Epidermal melanocyte (primary cell): ENCODE measurements at regions not wholly inside any gene's neighbourhood (a gene's known extent, or its start where the extent isn't known, plus 50 kb on each side); places are given as distances from the start of the nearest gene placed in this dataset.

Experiments
- DNase-seq: peaks from one replicate; pipeline ENCODE4 v3.0.0; 2011; ENCODE audit warnings: low spot score; ENCODE audit not compliant: insufficient read length

DNA sequence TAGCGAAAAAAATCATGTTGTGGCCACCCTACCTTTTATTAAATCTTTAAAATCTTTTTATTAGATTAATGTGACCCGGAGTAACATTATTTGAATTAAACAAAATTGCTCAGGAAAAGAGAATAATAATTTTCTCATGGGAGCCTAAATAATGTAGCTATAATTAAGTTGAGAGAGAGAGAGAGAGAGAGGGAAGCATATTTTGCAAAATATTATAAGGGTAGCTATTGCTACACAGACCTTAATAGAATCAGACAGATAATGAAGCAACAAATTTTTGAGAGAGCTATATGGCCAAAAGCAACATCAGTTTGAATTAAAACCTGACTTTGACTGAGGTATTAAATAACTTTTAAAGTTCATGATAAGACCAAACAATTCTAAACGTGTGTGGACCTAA, 703.5 kb downstream of the TMTC2 start:
- DNase-seq = no peak

DNA sequence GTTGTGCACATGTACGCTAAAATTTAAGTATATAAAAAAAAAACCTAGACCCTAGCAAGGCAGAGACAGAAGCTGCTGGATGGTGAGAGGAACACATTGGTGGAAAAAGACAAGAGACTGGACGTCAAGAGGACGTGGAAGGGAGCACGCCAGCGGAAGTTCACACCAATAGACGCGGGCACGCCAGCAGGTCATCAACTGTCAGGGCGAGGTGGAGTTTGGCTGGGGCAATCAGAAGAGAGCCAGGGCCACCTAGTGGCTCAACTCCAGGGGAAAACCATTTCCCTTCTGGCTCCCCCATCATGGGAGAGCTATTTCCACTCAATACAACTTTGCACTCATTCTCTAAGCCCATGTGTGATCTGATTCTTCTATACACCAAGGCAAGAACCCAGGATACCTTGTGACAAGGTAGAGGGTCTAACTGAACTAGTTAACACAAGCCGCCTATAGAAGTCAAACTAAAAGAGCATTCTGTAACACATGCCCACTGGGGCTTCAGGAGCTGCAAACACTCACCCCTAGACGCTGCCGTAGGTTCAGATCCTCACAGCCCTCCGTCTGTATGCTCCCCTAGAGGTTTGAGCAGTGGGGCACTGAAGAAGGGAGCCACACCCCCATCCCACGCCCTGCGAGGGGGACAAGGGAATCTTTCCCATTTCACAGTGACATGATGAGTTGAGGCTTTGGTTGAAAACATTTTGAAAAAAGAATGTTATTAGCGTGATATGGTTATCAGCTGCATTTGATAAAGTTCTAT, 702.7 kb downstream of the TMTC2 start:
- DNase-seq = no peak

DNA sequence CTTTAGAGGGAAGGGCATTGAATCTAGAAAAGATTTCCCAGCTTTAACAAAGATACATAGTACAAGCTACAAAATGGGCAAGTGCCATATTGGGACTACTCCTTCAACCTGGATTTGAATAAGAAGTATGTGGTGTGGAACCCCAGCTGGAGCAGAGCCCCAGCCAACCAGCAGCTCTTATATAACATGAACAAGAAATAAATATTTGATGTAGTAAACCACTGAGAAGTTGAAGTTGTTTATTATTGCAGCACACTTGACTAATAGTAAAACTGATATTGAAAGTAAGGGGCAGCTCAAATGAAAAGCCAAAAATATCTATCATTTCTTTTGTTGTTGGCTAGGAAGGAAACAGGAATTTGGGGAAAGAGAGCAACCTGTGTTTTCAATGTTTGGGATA, 701.8 kb downstream of the TMTC2 start:
- DNase-seq = no peak

DNA sequence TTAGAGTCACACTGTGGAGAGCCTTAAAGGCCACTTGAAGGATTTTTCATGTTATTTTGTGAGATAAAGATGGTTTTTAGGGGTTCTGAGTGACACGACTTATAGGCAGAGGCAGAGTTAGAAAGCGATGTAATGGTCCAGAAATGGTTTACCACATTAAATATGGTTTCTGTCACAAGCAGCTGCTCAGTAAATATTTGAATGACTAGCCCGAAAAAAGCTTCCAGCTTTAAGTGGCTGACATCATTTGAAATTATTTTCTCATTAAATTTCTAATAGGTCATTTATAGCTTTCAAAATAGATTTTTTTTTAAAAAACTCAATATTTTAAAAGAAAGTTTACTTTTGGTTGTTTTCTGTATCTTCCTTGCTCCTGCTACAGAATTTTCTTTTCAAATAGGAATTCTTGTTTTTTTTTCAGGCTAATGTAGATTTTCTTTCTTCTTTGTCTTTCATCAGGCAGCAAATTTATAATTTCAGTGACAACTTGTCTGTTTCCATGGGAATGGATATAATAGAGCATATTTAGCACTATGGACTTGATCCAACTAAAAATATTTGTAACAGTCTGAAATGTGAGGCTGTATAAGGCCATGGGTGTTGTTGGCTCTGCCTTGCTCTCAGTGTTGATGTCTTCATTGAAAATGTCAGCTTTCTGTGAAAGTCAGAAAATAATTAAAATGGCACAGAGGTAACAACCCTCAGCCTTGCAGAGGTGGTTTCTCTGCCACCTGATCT, 700.0 kb downstream of the TMTC2 start:
- DNase-seq = no peak

DNA sequence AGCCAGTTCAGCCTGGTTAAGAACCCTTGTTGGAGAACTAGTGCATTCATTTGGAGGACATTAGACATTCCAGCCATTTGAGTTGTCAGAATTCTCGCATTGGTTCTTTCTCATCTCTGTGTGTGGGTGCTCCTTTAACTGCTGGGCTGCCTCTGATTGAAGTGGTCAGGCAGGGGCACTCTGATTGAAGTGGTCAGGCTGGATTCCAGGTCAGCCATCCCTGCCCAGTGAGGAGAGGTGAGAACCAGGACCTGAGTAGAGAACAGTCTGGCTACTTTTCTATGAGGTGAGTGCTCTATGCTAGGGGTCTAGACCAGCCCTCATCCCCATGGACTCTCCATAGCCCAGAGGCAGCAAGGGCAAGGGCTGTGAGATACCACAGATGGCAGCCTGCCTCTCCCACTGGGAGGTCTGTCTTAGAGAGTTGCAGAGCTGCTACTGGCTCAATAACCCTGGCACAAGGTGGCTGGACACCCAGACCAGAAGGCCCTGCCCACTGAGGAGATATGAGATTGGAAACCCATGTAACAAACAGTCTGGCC, 691.6 kb downstream of the TMTC2 start:
- DNase-seq = no peak

DNA sequence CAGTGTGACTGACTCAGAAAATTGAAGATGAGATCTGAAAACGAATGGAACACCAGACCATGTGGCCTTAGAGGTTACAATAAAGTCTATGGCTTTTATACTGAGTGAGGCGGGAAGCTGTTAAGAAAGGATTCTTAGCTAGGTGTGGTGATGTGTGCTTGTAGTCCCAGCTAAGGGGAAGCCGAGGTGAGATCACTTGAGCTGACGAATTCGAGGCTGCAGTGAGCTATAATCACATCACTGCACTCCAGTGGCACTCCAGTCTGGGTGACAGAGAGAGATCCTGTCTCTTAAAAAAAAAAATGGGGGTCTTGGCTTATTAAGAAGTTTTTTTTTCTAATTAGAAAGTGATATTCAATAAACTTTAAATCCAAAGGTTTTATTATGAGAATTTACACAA, 678.6 kb downstream of the TMTC2 start:
- DNase-seq = no peak

DNA sequence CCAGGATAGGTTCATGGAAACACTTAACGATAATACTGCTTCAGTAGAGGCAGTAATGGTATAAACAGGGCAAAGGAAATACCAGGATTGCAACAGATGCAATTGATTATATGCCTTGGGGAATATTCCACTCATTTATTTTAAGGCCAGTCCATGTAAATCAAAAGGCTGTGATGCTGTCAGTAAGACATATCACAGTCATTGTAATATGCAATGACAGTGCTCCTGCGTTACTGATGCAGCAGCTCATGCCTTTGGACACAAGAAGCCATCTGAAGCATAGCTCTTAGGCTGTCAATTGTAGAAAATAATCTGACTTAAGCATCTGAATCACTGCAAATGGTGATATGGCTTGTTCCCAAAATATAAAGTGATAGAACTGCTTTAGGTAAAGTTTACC, 674.8 kb downstream of the TMTC2 start:
- DNase-seq = no peak

DNA sequence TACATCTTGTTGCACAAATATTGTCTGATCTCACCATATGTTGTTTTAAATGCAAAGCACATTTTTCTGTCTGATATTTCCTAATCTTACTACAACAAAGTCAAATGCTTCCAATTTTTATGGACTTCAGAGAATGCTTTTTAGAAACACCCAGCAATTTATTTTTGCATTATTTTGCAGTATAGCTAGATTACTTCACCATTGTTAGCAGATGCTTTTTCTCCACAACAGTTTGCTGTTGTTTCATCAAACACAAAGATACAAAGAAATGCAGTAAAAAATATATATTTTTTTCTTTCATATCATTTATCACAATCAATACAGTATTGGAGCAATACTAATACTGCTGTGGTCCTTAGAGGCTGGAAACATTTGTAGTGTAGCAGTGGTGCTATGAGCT, 674.4 kb downstream of the TMTC2 start:
- no peak for DNase-seq

DNA sequence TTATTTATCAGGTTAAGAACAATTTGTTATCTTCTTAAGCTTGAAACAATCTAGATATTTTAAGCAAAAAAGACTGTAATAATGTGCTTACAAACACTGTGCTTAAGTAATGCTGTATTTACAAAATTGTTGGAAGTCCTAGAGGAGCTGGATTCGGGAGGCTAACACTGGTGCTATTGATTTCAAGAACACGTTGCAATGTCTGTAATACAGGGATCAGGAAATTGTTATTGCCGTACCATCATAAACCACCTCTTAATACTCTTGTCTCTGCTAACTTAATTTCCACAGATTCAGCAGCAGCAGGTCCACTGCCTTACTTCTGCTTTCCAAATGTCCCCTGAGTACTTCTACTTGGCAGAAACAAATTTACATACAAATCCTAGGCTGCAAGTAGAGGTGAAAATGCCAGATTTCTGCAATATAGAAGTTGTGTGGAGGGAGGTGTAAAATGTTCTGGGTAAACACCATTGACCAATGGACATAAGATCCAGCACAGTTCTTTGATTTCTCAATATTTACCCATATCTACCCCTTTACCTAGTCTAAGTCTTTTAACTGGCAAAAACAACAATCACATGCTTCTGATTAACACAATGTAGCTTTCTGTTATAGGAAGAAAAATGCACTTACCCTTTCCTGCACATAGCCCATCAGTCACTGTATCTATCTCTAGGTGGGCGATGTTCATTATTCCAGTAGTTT, 663.4 kb downstream of the TMTC2 start:
- DNase-seq = no peak

DNA sequence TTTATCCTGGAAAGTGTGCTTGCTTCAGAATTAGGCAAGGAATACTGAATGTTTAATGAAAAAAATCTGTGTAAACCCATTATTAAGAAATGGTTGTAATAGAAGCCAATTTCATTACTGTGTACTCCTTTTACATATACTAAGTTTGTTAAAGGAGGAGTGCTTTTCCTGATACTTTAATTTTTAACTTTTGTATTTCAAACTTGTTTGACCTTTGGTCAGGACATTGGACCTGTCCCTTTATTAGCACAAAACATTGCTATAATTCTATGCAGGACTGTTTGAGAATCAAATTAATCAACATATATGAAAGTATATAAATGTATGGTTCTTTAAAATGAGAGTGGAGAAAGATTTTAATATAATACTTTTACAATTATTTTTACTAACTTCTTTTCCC, 659.6 kb downstream of the TMTC2 start:
- DNase-seq = no peak

DNA sequence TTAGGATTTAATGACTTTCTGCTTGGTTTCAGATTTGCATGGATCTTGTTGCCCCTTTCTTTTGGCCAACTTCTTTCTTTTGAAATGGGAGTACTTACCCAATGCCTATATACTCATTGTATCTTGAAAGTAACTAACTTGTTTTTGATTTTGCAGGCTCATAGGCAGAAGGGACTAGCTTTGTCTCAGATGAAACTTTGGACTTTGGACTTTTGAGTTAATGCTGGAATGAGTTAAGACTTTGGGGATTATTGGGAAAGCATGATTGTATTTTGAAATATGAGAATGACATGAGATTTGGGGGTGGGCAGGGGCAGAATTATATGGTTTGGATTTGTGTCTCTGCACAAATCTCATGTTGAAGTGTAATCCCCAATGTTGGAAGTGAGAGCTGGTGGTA, 657.1 kb downstream of the TMTC2 start:
- no peak for DNase-seq

DNA sequence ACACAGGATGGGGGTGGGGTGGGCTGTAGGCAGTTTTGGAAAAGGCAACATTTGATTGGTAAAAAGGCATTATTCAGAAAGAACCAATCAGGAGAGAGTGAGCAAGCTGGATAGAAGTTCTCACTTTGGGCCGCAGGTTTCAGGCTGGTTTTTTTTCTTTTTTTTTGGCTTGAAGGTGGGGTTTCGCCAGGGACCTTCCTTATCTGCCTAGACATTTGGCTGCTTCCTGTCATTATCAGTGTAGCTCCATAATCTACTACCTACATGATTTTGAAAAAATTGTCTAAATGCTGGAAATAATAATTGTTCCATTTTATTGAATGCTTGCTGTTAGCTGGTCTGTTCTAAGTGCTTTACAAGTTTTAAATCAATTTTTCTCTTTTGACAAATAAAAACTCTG, 649.0 kb downstream of the TMTC2 start:
- no peak for DNase-seq

DNA sequence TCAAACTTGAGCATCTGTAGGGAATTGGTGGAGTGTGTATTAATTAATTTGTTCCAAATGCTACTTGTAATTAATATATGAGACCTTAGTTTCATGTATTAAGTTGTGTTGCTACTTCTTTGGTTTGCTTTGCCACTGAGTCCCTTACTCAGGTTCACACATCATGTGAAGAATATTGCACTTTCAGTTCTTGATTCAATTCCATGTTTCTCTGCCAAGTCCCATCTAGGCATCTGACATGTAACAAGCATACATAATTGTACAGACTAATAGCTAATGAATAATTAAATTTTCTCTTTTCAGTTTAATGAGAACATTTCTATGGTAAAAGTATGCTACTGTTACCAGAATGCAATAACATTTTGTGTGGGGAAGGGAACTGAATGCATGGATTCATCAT, 640.0 kb downstream of the TMTC2 start:
- DNase-seq = no peak

DNA sequence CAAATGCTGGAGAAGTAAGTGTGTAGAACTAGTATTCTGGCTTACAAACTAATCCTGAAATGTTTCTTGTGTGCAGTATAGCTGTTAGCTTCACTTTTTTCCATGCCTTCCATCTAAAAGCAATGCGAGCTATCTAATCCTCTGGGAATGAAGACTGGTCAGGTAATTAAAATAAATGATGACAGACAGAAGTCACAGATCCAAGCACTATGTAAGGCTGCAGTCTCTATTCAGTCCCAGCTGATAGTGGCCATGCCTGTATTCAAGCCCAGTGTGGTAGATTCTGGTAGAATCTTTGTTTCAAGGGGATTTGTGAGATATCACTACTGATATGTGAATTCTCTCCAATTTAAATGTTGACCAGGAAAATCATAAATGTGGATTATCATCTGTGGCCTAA, 637.2 kb downstream of the TMTC2 start:
- DNase-seq = no peak

DNA sequence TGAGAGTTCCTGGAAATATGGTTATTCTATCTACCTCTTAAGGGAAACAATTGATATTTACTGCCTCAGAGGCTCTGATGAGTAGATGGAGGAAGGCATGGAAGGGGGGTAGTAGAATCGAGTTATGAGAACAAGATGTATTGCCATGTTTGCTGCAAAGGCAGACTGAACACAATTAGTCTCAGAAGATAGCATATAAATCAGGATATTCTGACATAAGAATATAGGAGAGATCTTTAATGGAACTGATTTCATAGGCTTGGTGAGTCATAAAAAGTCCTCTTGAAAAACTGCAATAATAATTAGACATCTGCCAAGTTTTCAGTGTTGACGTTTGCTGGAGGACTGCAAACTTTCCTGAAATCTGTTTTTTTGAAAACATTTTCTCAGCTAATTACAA, 636.1 kb downstream of the TMTC2 start:
- no peak for DNase-seq

DNA sequence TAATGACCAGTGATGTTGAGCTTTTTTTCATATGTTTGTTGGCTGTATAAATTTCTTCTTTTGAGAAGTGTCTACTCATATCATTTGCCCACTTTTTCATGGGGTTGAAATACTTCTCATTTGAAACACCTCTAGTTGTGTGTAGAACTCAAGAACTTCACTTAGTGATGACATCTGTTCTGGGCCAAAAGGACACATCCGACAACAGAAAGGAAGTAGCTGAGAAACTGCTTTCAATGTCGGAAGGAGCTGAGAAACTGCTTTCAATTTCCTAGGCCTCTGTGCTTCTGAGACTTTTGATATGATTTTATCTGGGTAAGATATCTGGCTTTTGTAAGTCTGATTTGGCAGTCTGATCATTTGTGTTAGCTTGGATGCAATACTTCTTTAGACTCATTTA, 635.3 kb downstream of the TMTC2 start:
- no peak for DNase-seq

DNA sequence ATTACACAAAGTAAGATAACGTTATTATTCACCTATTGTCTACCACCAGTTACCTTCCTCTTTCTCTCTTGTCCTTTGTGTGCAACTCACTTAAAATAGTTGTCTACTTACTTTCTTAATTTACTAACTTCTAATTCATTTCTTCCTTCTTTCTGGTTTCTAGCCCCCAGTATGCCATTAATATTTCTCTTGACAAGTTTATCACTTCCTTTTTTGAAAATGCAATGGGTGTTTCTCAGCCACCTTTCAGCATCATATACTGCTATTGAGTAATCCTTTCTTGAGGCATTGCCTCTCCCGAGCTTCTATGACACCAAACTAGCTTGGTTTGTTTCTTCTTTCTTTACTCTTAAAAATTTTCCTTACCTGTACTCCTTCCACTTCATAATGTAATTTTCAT, 633.6 kb downstream of the TMTC2 start:
- no peak for DNase-seq

DNA sequence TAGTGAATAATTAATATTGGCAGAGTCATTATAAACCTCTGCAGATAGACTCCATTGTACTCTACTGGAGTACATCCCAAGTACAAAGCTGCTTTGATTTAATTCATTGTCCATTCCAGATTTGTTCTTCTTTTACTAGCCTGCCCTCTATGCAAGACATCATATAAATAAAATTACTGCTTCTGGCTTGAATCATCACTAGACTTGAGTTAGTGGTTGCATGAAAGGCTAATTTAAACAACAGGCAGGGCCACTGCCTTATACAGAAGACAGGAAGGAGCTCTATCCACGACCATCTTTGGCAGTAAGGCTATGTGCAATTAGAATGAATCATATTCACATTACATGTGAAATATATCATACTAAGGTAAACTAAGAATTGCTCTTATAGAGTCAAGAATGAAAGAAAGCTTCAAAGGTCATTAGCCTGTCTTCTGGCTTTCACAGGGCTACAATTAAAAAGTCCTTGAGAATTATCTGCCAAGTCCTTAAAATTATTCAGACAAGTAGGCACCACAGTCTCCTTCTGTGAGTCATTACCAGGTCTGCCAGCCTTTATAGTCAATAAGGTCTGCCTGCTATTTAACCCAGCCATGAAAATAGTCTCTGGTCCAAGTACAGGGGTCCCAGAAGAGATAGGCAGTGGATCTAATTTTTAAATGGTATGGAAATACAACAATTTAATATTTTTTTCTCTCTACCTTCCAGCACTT, 631.8 kb downstream of the TMTC2 start:
- no peak for DNase-seq

DNA sequence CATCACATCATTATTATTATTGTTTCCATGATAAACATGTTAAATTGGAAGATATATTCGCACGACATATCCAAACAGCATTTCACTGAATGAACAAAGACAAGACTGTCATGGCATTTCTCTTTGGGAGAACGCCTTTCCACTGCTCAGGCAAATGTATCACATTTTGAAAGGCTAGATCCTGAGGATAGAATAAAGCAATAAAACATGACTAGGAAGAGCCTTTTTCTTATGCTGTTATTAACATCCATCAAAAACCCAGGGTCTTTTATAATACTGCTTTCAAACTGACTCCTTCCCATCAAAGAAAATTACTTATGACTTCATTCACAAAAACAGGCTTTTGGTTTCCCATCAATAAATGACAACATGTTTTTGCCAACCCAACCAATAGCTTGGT, 630.9 kb downstream of the TMTC2 start:
- no peak for DNase-seq

DNA sequence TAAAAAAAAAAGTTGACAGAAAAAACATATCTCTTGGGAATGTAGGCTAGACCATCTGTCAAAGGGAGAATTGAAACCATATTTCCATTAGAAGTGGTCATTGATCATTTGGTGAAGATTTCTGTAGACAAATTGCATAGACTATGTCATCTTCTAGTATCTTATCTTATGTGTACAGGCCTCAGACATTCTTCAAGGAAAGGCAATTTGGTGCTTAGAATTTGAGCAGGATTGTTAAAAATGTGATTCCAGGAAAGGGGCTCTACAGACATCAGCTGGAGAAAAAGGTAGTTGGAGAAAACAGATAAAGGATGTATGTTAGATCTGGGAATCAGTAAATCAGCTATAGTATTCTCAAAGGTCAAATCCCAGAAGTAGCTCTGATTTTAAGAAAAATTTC, 627.1 kb downstream of the TMTC2 start:
- DNase-seq = no peak

DNA sequence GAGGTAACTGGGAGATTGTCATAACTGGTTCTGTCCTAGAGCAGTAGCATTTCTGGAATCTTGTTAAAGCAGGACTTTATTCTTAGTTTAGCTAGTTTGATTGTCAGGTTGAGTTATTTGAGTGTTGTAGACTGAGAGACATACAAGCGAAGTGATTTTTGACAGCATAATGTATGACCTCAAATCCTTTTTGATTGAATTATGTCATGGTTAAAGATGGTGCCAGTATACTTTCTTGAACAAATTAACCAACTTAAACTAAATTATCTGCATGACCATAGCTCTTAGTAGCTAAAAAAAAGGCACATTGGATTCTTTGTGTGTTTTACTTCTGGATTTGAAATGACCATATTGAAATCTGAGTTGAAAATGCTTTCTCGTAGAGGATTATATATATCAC, 626.6 kb downstream of the TMTC2 start:
- no peak for DNase-seq

DNA sequence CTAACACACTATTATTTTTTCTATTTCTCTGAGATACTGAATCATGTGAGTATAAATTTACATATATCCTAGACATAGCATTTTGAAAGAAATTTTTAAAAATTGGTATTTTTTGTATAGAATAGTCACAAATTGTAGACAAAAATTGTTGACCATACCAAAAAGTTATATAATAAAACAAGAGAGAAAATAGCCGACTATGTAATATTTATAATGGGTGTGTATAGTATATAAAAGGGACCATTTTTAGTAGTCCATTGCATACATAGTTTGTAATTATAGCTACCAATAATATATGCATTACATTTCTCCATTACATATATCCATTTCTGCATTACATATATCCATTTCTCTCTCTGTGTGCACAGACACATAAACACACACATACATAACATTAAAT, 590.2 kb downstream of the TMTC2 start:
- no peak for DNase-seq
